Liver (tissue), 3 donors: ENCODE measurements at regions not wholly inside any gene's neighbourhood (a gene's known extent, or its start where the extent isn't known, plus 50 kb on each side); places are given as distances from the start of the nearest gene placed in this dataset.

ENCODE experiments used
- CTCF ChIP-seq: fragments of 150-350 bp; IDR thresholded peaks from 2 replicates; pipeline ENCODE4 v1.5.1; 2017; ENCODE audit warnings: improper control_type of control experiment, low read depth, low read length; ENCODE audit not compliant: missing input control
- EGR1 ChIP-seq, 2 donors: IDR thresholded peaks; 2 replicates each; pipeline ENCODE4 v1.6.1; 2016 to 2018; ENCODE audit warnings: antibody characterized with exemption in 2 of 2, low read depth in 2 of 2
- GABPA ChIP-seq, 2 donors: IDR thresholded peaks in 1 of 2; conservative IDR thresholded peaks in 1 of 2; 2 replicates each; pipeline ENCODE4 v1.6.1; 2016; ENCODE audit warnings: antibody characterized with exemption in 2 of 2, mild to moderate bottlenecking in 1 of 2, moderate library complexity in 1 of 2
- HNF4G ChIP-seq: IDR thresholded peaks from 2 replicates; pipeline ENCODE4 v1.6.1; 2016; ENCODE audit warnings: antibody characterized with exemption
- MAX ChIP-seq: IDR thresholded peaks from 2 replicates; pipeline ENCODE4 v1.6.1; 2016; ENCODE audit warnings: antibody characterized with exemption
- NR2F2 ChIP-seq: IDR thresholded peaks from 2 replicates; pipeline ENCODE4 v1.6.1; 2016; ENCODE audit warnings: antibody characterized with exemption
- RAD21 ChIP-seq, 2 donors: IDR thresholded peaks; 2 replicates each; pipeline ENCODE4 v1.6.1; 2016; ENCODE audit warnings: antibody characterized with exemption in 2 of 2, mild to moderate bottlenecking in 2 of 2
- REST ChIP-seq: IDR thresholded peaks from 2 replicates; pipeline ENCODE4 v1.6.1; 2016; ENCODE audit warnings: antibody characterized with exemption, mild to moderate bottlenecking
- SP1 ChIP-seq: IDR thresholded peaks from 2 replicates; pipeline ENCODE4 v1.6.1; 2018; ENCODE audit warnings: antibody characterized with exemption, mild to moderate bottlenecking
- TAF1 ChIP-seq: conservative IDR thresholded peaks from 2 replicates; pipeline ENCODE4 v1.6.1; 2016; ENCODE audit warnings: antibody characterized with exemption, mild to moderate bottlenecking
- YY1 ChIP-seq: IDR thresholded peaks from 2 replicates; pipeline ENCODE4 v1.6.1; 2016; ENCODE audit warnings: antibody characterized with exemption, mild to moderate bottlenecking
- donor health status: healthy.
- donor health status: healthy.

GRCh38 chr6:14191761-14192160, 74.2 kb downstream of the CD83 start:
- TF ChIP-seq RAD21 (IDR thresholded peaks at IDR 0.05): no peak
- no peak for TF ChIP-seq NR2F2
- TF ChIP-seq CTCF: no peak
- TF ChIP-seq REST: no peak
- TF ChIP-seq HNF4G: no peak
- no peak for TF ChIP-seq GABPA (IDR thresholded peaks at IDR 0.05 in 1 of 2, conservative IDR thresholded peaks at IDR 0.05 in 1 of 2)
- TF ChIP-seq EGR1 (IDR thresholded peaks at IDR 0.05; ENCODE audit: low read depth in 2 of 2): no peak
- TF ChIP-seq YY1: no peak
- TF ChIP-seq TAF1: no peak
- TF ChIP-seq SP1: no peak
- no peak for TF ChIP-seq MAX
